GM18520 (cell line): ENCODE measurements at regions not wholly inside any gene's neighbourhood (a gene's known extent, or its start where the extent isn't known, plus 50 kb on each side); places are given as distances from the start of the nearest gene placed in this dataset.
"Not testable (repeated sequence)": the region's sequence is repeated elsewhere in the genome, so short reads cannot be mapped to it uniquely, and the experiment has no call there.

Experiments used
- ATAC-seq: cut with Tn5 transposase; IDR thresholded peaks from one replicate; pipeline ENCODE4 v1.9.1; 2021; ENCODE audit not compliant: unreplicated experiment

GRCh38 chr6:18586133-18586532, 199.0 kb downstream of the RNF144B start:
- no peak for ATAC-seq

- ATAC-seq, result peak; percentile 66
Observed at GRCh38 chr6:18595774-18596530, 208.8 kb downstream of the RNF144B start.

GRCh38 chr6:18596531-18596835, 209.3 kb downstream of the RNF144B start:
- ATAC-seq, result no peak

GRCh38 chr6:18598551-18599264, 211.6 kb downstream of the RNF144B start:
- no peak for ATAC-seq

- ATAC-seq, result no peak
Observed at GRCh38 chr6:18600255-18600654, 213.1 kb downstream of the RNF144B start.

GRCh38 chr6:18601516-18602020, 214.4 kb downstream of the RNF144B start:
- ATAC-seq, result no peak

- ATAC-seq, result no peak
Observed at GRCh38 chr6:18602931-18603330, 215.8 kb downstream of the RNF144B start.

GRCh38 chr6:18603361-18603760, 216.2 kb downstream of the RNF144B start:
- ATAC-seq, result no peak

- ATAC-seq, result no peak
Observed at GRCh38 chr6:18605841-18606240, 218.7 kb downstream of the RNF144B start.

- ATAC-seq, result no peak
Observed at GRCh38 chr6:18609715-18610114, 222.6 kb downstream of the RNF144B start.

GRCh38 chr6:18613319-18613925, 226.3 kb downstream of the RNF144B start:
- no peak for ATAC-seq

GRCh38 chr6:18629571-18629970, 242.4 kb downstream of the RNF144B start:
- no peak for ATAC-seq

- no peak for ATAC-seq
Observed at GRCh38 chr6:18632670-18633410, 245.7 kb downstream of the RNF144B start.

- ATAC-seq, result no peak
Observed at GRCh38 chr6:18634912-18635311, 247.8 kb downstream of the RNF144B start.

GRCh38 chr6:18640134-18640533, 253.0 kb downstream of the RNF144B start:
- ATAC-seq, result no peak

- no peak for ATAC-seq
Observed at GRCh38 chr6:18640754-18641153, 253.6 kb downstream of the RNF144B start.

GRCh38 chr6:18654821-18655220, 267.7 kb downstream of the RNF144B start:
- ATAC-seq, result no peak

GRCh38 chr6:18656506-18656905, 269.4 kb downstream of the RNF144B start:
- no peak for ATAC-seq

GRCh38 chr6:18659994-18660393, 272.8 kb downstream of the RNF144B start:
- ATAC-seq, result not testable (repeated sequence)

- no peak for ATAC-seq
Observed at GRCh38 chr6:18663011-18663410, 275.9 kb downstream of the RNF144B start.

- ATAC-seq, result no peak
Observed at GRCh38 chr6:18664401-18664800, 277.3 kb downstream of the RNF144B start.
